ENCODE measurements at regions not wholly inside any gene's neighbourhood (a gene's known extent, or its start where the extent isn't known, plus 50 kb on each side); places are given as distances from the start of the nearest gene placed in this dataset.

GRCh38 chr6:139570166-139570565 lies 195.7 kb upstream of the CITED2 start:
- intact Hi-C loops (cut with DNase I) = no loop called here
- no peak for TF ChIP-seq POLR2A (IDR thresholded peaks at IDR 0.05)
- TF ChIP-seq, protein P1, sequence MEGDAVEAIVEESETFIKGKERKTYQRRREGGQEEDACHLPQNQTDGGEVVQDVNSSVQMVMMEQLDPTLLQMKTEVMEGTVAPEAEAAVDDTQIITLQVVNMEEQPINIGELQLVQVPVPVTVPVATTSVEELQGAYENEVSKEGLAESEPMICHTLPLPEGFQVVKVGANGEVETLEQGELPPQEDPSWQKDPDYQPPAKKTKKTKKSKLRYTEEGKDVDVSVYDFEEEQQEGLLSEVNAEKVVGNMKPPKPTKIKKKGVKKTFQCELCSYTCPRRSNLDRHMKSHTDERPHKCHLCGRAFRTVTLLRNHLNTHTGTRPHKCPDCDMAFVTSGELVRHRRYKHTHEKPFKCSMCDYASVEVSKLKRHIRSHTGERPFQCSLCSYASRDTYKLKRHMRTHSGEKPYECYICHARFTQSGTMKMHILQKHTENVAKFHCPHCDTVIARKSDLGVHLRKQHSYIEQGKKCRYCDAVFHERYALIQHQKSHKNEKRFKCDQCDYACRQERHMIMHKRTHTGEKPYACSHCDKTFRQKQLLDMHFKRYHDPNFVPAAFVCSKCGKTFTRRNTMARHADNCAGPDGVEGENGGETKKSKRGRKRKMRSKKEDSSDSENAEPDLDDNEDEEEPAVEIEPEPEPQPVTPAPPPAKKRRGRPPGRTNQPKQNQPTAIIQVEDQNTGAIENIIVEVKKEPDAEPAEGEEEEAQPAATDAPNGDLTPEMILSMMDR (IDR thresholded peaks at IDR 0.05) = no peak

GRCh38 chr6:139569566-139569965 lies 195.1 kb upstream of the CITED2 start:
- no peak overlapping the region for H3K4me3 ChIP-seq
- intact Hi-C loops (cut with DNase I) = no loop called here
- ATAC-seq (no peak), DNase-seq (no peak)
- 89 to 92% (median 91%) methylated on average over 4 of the region's 4 CpGs for WGBS, 4 donors
- TF ChIP-seq, protein P1 (IDR thresholded peaks at IDR 0.05) = no peak
- TF ChIP-seq POLR2A (IDR thresholded peaks at IDR 0.05) = no peak
- no peaks in the 10 kb centered on the region for H3K9me3 ChIP-seq
- H3K27ac ChIP-seq = no peak overlapping the region
- H3K4me1 ChIP-seq = peaks cover 0 to 10% (median 0%) of the 10 kb centered on the region in 12 donors
- no peaks in the 10 kb centered on the region for H3K27me3 ChIP-seq
- H3K36me3 ChIP-seq = no peaks in the 10 kb centered on the region

More at GRCh38 chr6:139570166-139570565, 195.7 kb upstream of the CITED2 start:
- no peak for DNase-seq
- H3K4me1 ChIP-seq = peaks cover 0 to 10% (median 0%) of the 10 kb centered on the region in 12 donors
- 82 to 88% (median 85%) methylated on average over 3 of the region's 3 CpGs for WGBS, 4 donors
- H3K9me3 ChIP-seq = no peaks in the 10 kb centered on the region
- H3K4me3 ChIP-seq = no peak overlapping the region
- no peak overlapping the region for H3K27ac ChIP-seq
- H3K27me3 ChIP-seq = no peaks in the 10 kb centered on the region
- no peaks in the 10 kb centered on the region for H3K36me3 ChIP-seq
- ATAC-seq = no peak

GRCh38 chr6:139568956-139569538 lies 194.6 kb upstream of the CITED2 start:
- WGBS, 4 donors = 68 to 78% (median 72%) methylated on average over 5 of the region's 5 CpGs
- ATAC-seq (no peak), DNase-seq (no peak)
- TF ChIP-seq POLR2A (IDR thresholded peaks at IDR 0.05) = no peak
- TF ChIP-seq, protein P1 (IDR thresholded peaks at IDR 0.05) = no peak
- Histone ChIP-seq H3K4me3 (no peak overlapping the region), H3K36me3 (no peaks in the 10 kb centered on the region), H3K4me1 (peaks cover 0 to 10% (median 0%) of the 10 kb centered on the region in 12 donors), H3K9me3 (no peaks in the 10 kb centered on the region), H3K27ac (no peak overlapping the region), H3K27me3 (no peaks in the 10 kb centered on the region)
- intact Hi-C loops (cut with DNase I) = no loop called here

DNA sequence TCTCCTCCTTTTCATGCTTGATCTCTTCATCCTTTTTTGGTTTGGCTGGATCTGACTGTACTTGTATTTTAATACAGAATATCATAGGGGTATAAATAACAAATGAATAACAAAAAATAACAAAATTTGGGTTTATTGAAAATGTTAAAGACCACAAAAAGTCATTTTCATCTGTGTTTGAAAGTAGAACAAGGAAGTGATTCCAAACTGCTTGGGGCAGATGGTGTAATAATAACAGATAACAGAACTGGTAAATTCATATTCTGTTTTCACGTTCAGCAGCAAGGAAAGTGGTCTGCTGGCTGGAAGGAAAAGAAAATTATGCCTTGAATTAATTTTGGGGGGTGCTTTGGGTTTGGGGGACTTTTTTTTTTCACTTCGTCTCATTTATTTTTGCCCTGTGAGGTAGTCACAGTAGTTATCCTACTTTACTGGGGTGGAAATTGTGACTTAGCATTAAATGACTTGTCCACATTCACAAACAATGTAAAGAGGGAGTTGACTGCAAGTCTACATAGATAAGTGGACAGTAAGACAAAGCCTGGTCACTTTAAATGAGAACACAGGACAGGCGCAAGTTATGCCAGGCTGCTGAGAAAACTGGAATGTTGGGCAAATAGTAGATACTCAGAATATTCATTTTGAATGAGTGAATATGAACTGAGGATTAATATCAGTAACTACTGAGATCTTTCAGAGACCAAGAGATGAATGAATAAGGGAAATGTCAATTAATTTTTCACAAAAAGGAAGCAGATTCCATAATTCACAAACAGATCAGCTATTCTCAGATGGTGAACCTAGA lies 193.9 kb upstream of the CITED2 start:
- intact Hi-C loops (cut with DNase I) = no loop called here
- H3K27ac ChIP-seq = no peak overlapping the region

More for the DNA sequence above, 193.9 kb upstream of the CITED2 start:
- ATAC-seq (no peak), DNase-seq (no peak)
- TF ChIP-seq, protein P1 (IDR thresholded peaks at IDR 0.05) = no peak
- no peak overlapping the region for H3K4me3 ChIP-seq
- 77 to 86% (median 81%) methylated on average over 3 of the region's 3 CpGs for WGBS, 4 donors
- peaks cover 0 to 10% (median 0%) of the 10 kb centered on the region in 12 donors for H3K4me1 ChIP-seq
- H3K27me3 ChIP-seq = no peaks in the 10 kb centered on the region
- H3K9me3 ChIP-seq = no peaks in the 10 kb centered on the region
- H3K36me3 ChIP-seq = no peaks in the 10 kb centered on the region

Data from heart left ventricle (tissue), 16 donors.